ENCODE measurements at regions not wholly inside any gene's neighbourhood (a gene's known extent, or its start where the extent isn't known, plus 50 kb on each side); places are given as distances from the start of the nearest gene placed in this dataset.

DNA sequence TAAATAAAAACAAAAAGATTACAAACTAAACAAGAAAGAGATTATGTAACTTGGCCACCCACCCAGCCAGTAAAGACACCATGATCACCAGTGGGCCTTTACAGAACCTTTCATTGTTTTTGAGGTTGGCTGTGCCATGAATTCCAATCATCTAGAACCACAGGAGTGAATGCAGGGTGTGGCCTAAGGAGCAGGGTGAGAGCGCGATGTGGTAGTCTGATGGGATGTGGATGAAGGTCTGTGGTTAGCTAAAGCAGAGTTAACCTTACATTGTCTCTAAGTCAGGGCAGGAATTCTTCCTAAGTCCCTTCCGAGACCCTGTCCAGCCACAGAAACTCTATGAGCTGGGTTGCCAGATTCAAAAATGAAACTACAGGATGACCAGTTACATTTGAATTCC, 54.0 kb upstream of the CDKN3 start:
- TF ChIP-seq, protein P1, sequence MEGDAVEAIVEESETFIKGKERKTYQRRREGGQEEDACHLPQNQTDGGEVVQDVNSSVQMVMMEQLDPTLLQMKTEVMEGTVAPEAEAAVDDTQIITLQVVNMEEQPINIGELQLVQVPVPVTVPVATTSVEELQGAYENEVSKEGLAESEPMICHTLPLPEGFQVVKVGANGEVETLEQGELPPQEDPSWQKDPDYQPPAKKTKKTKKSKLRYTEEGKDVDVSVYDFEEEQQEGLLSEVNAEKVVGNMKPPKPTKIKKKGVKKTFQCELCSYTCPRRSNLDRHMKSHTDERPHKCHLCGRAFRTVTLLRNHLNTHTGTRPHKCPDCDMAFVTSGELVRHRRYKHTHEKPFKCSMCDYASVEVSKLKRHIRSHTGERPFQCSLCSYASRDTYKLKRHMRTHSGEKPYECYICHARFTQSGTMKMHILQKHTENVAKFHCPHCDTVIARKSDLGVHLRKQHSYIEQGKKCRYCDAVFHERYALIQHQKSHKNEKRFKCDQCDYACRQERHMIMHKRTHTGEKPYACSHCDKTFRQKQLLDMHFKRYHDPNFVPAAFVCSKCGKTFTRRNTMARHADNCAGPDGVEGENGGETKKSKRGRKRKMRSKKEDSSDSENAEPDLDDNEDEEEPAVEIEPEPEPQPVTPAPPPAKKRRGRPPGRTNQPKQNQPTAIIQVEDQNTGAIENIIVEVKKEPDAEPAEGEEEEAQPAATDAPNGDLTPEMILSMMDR (IDR thresholded peaks at IDR 0.05; ENCODE audit: poor library complexity, severe bottlenecking): no peak
- no peak for TF ChIP-seq MXI1 (conservative IDR thresholded peaks at IDR 0.05; ENCODE audit: poor library complexity, severe bottlenecking)
- TF ChIP-seq POLR2AphosphoS5 (IDR thresholded peaks at IDR 0.05): no peak
- TF ChIP-seq EP300 (conservative IDR thresholded peaks at IDR 0.05; ENCODE audit: poor library complexity, severe bottlenecking): no peak
- no peak for TF ChIP-seq EZH2 (IDR thresholded peaks at IDR 0.05; ENCODE audit: borderline replicate concordance, insufficient read depth, low read length, poor library complexity, severe bottlenecking)
- no peak for TF ChIP-seq RAD21 (conservative IDR thresholded peaks at IDR 0.05)

Data from neural cell (in vitro differentiated cells).